ENCODE measurements at regions not wholly inside any gene's neighbourhood (a gene's known extent, or its start where the extent isn't known, plus 50 kb on each side); places are given as distances from the start of the nearest gene placed in this dataset.
A peak's percentile ranks its signal among the peaks of the same experiment; 100 is the strongest.

- Histone ChIP-seq H3K4me2 (ENCODE audit: insufficient read depth, insufficient read length, low read length) (no peak overlapping the region), H3K23ac (ENCODE audit: insufficient read length, low read depth, low read length) (no peak overlapping the region), H3K4ac (ENCODE audit: low read depth, low read length) (no peak overlapping the region), H3K56ac (ENCODE audit: insufficient read length, low read depth, low read length) (no peak overlapping the region), H4K8ac (replicated peaks; ENCODE audit: insufficient read length, low read depth, low read length) (no peak overlapping the region), H4K91ac (ENCODE audit: insufficient read length, low read depth, low read length) (no peak overlapping the region), H2BK120ac (ENCODE audit: low read depth, low read length, poor library complexity, severe bottlenecking) (no peak overlapping the region), H2BK15ac (ENCODE audit: low read depth, low read length) (no peak overlapping the region), H3K79me1 (ENCODE audit: insufficient read depth, low read depth, low read length, poor library complexity, severe bottlenecking) (no peaks in the 10 kb centered on the region), H2BK5ac (ENCODE audit: insufficient read length, low read length) (no peak overlapping the region), H2AFZ (ENCODE audit: low read length) (no peak overlapping the region), H3K27ac (ENCODE audit: insufficient read length, low read depth, low read length) (no peak overlapping the region), H2BK20ac (ENCODE audit: low read depth, low read length, poor library complexity, severe bottlenecking) (no peak overlapping the region), H3K27me3 (ENCODE audit: insufficient read depth, low read length) (no peaks in the 10 kb centered on the region), H3K23me2 (ENCODE audit: insufficient read length, low read depth, low read length, poor library complexity, severe bottlenecking) (no peaks in the 10 kb centered on the region), H3K9ac (ENCODE audit: extremely low read depth, insufficient read length, low read length) (no peak overlapping the region), H3T11ph (ENCODE audit: low read length) (no peak overlapping the region), H4K20me1 (ENCODE audit: control insufficient read depth, insufficient read depth, insufficient read length) (no peaks in the 10 kb centered on the region), H4K5ac (ENCODE audit: insufficient read length, low read depth, low read length) (no peak overlapping the region), H3K9me3 (ENCODE audit: control insufficient read depth, low read depth, low read length) (no peaks in the 10 kb centered on the region), H2AK5ac (ENCODE audit: insufficient read length, low read length) (no peak overlapping the region), H2BK12ac (ENCODE audit: insufficient read length, low read depth, low read length) (no peak overlapping the region), H3K14ac (ENCODE audit: insufficient read depth, low read length) (no peak overlapping the region), H3K18ac (ENCODE audit: insufficient read length, low read depth, low read length) (no peak overlapping the region), H3K79me2 (ENCODE audit: insufficient read depth, low read length) (no peaks in the 10 kb centered on the region), H3K4me1 (ENCODE audit: insufficient read depth, low read length) (no peaks in the 10 kb centered on the region; the same call in 1 of the 2 replicates)
- no peaks in the 10 kb centered on the region for H3K36me3 Mint-ChIP-seq (ENCODE audit: insufficient read depth in 1 of 3, low read depth in 3 of 3)
- DNase-seq: no peak
- peaks cover 72% of the 10 kb centered on the region for H3K27me3 Mint-ChIP-seq (ENCODE audit: low read depth)
- TF ChIP-seq CTCF (conservative IDR thresholded peaks at IDR 0.05): no peak
- peaks cover 0 to 11% of the 10 kb centered on the region in 2 experiments; a peak in 2 of 4 replicates for H3K4me1 Mint-ChIP-seq
- no peak overlapping the region for H3K4me3 Mint-ChIP-seq
- no peaks in the 10 kb centered on the region for H3K9me3 Mint-ChIP-seq
- peak overlapping the region in 1 of 3 experiments; percentile 56; a peak in 1 of 7 replicates for H3K27ac Mint-ChIP-seq
- no CpG with 5 or more reads among the region's 8 CpGs for WGBS (ENCODE audit: extremely low coverage, insufficient read length, low lambda C conversion rate)
Observed at GRCh38 chr9:38146844-38147243, 77.8 kb upstream of the SHB start.

Data from H9 (cell line).